ENCODE measurements at regions not wholly inside any gene's neighbourhood (a gene's known extent, or its start where the extent isn't known, plus 50 kb on each side); places are given as distances from the start of the nearest gene placed in this dataset.

- Histone ChIP-seq H3K27ac (no peak overlapping the region), H3K9me3 (no peaks in the 10 kb centered on the region), H3K4me2 (no peak overlapping the region), H3K4me3 (no peak overlapping the region), H3K4me1 (no peaks in the 10 kb centered on the region)
- DNase-seq (ENCODE audit: low read depth in 1 of 2, low spot score in 1 of 2) = no peak
- ChIA-PET POLR2A (no interaction called here), CTCF (no interaction called here)
- no peak for TF ChIP-seq HOXA7 (CRISPR knock-in tag; IDR thresholded peaks at IDR 0.05)
- no peak for TF ChIP-seq MAFK (IDR thresholded peaks at IDR 0.05; ENCODE audit: partially characterized antibody)
- no peak for TF ChIP-seq ESRRA (IDR thresholded peaks at IDR 0.05; ENCODE audit: borderline replicate concordance, low read length)
- TF ChIP-seq HOXB5 (CRISPR knock-in tag; IDR thresholded peaks at IDR 0.05) = no peak
- TF ChIP-seq BHLHE40 (IDR thresholded peaks at IDR 0.05; ENCODE audit: low read depth, low read length) = no peak
- TF ChIP-seq NFE2L2 (conservative IDR thresholded peaks at IDR 0.05; ENCODE audit: low read length) = no peak
- no peak for TF ChIP-seq RARB (CRISPR knock-in tag; IDR thresholded peaks at IDR 0.05)
- no peak for TF ChIP-seq EHMT2 (IDR thresholded peaks at IDR 0.05; ENCODE audit: low read depth)
- no peak for TF ChIP-seq RNF2 (IDR thresholded peaks at IDR 0.05; ENCODE audit: borderline replicate concordance, low read depth)
- no peak for TF ChIP-seq HDAC2 (IDR thresholded peaks at IDR 0.05)
- TF ChIP-seq RAD21 (conservative IDR thresholded peaks at IDR 0.05 in 1 of 2, IDR thresholded peaks at IDR 0.05 in 1 of 2) = no peak
- TF ChIP-seq KDM1A (IDR thresholded peaks at IDR 0.05; ENCODE audit: low read depth) = no peak
- TF ChIP-seq NPAS2 (CRISPR knock-in tag; IDR thresholded peaks at IDR 0.05; ENCODE audit: borderline replicate concordance) = no peak
- no peak for TF ChIP-seq ZSCAN20 (CRISPR knock-in tag; IDR thresholded peaks at IDR 0.05)
- TF ChIP-seq EP300 (IDR thresholded peaks at IDR 0.05) = no peak
- no peak for TF ChIP-seq JUNB (IDR thresholded peaks at IDR 0.05)
- no peak for TF ChIP-seq CEBPB (IDR thresholded peaks at IDR 0.05)
- no peak for TF ChIP-seq FOSL2 (IDR thresholded peaks at IDR 0.05)
- no peak for TF ChIP-seq FOSL2 (CRISPR knock-in tag; IDR thresholded peaks at IDR 0.05)
- 70% methylated on average over 8 of the region's 8 CpGs for WGBS (ENCODE audit: missing lambda C conversion rate)
- FAIRE-seq = no peak
- ATAC-seq = no peak
Observed at GRCh38 chr6:15791448-15792181, 128.8 kb upstream of the DTNBP1 start.

- Histone ChIP-seq H3K4me3 (no peak overlapping the region), H3K9me3 (no peaks in the 10 kb centered on the region), H3K4me1 (no peaks in the 10 kb centered on the region), H3K4me2 (no peak overlapping the region), H3K27ac (no peak overlapping the region)
- TF ChIP-seq FOSB (CRISPR knock-in tag; IDR thresholded peaks at IDR 0.05) (no peak), HEYL (CRISPR knock-in tag; IDR thresholded peaks at IDR 0.05) (no peak), EHMT2 (IDR thresholded peaks at IDR 0.05; ENCODE audit: low read depth) (no peak), HDAC2 (IDR thresholded peaks at IDR 0.05) (no peak)
- POLR2A ChIA-PET = no interaction called here
- FAIRE-seq (no peak), ATAC-seq (no peak), DNase-seq (ENCODE audit: low read depth in 1 of 2, low spot score in 1 of 2) (no peak)
- WGBS (ENCODE audit: missing lambda C conversion rate) = 37% methylated on average over 1 of the region's 1 CpG
- CTCF ChIA-PET = interaction anchor here (1.0 kb wide), 1 partner anchor 339 kb away, joined by 3 read pairs; the partner anchor contains the start of gene MYLIP
Observed at GRCh38 chr6:15790116-15790515, 127.3 kb upstream of the DTNBP1 start.

- FAIRE-seq (no peak), ATAC-seq (no peak), DNase-seq (ENCODE audit: low read depth in 1 of 2, low spot score in 1 of 2) (no peak)
- H3K27ac ChIP-seq = no peak overlapping the region
- no peak for TF ChIP-seq TFCP2L1 (CRISPR knock-in tag; IDR thresholded peaks at IDR 0.05)
- TF ChIP-seq USF2 (IDR thresholded peaks at IDR 0.05) = no peak
- no peak for TF ChIP-seq KDM5A (IDR thresholded peaks at IDR 0.05)
- TF ChIP-seq RARB (CRISPR knock-in tag; IDR thresholded peaks at IDR 0.05) = no peak
- no peak for TF ChIP-seq HES2 (IDR thresholded peaks at IDR 0.05)
- no peak for TF ChIP-seq HMGXB4 (CRISPR knock-in tag; IDR thresholded peaks at IDR 0.05; ENCODE audit: borderline replicate concordance)
- no peak for TF ChIP-seq PHF8 (IDR thresholded peaks at IDR 0.05; ENCODE audit: borderline replicate concordance, low read depth)
- TF ChIP-seq CHD4 (IDR thresholded peaks at IDR 0.05; ENCODE audit: borderline replicate concordance) = no peak
- TF ChIP-seq HEYL (CRISPR knock-in tag; IDR thresholded peaks at IDR 0.05) = no peak
- TF ChIP-seq EP300 (IDR thresholded peaks at IDR 0.05) = no peak
- TF ChIP-seq BHLHE40 (IDR thresholded peaks at IDR 0.05; ENCODE audit: low read depth, low read length) = no peak
- TF ChIP-seq HOXB5 (CRISPR knock-in tag; IDR thresholded peaks at IDR 0.05) = no peak
- TF ChIP-seq FOSB (CRISPR knock-in tag; IDR thresholded peaks at IDR 0.05) = no peak
- TF ChIP-seq MAZ (IDR thresholded peaks at IDR 0.05; ENCODE audit: borderline replicate concordance, low read depth, low read length) = no peak
- ChIA-PET CTCF (no interaction called here), POLR2A (no interaction called here)
- no peaks in the 10 kb centered on the region for H3K9me3 ChIP-seq
- no peaks in the 10 kb centered on the region for H3K4me1 ChIP-seq
- WGBS (ENCODE audit: missing lambda C conversion rate) = 64% methylated on average over 4 of the region's 4 CpGs
- no peak overlapping the region for H3K4me3 ChIP-seq
- no peak overlapping the region for H3K4me2 ChIP-seq
Observed at GRCh38 chr6:15786846-15787245, 124.0 kb upstream of the DTNBP1 start.

Measured in A549 (cell line).